HG02884 (cell line): ENCODE measurements at regions not wholly inside any gene's neighbourhood (a gene's known extent, or its start where the extent isn't known, plus 50 kb on each side); places are given as distances from the start of the nearest gene placed in this dataset.

Experiments used
- ATAC-seq: cut with Tn5 transposase; IDR thresholded peaks from one replicate; pipeline ENCODE4 v1.9.1; 2021; ENCODE audit warnings: mild to moderate bottlenecking, moderate library complexity; ENCODE audit not compliant: unreplicated experiment

DNA sequence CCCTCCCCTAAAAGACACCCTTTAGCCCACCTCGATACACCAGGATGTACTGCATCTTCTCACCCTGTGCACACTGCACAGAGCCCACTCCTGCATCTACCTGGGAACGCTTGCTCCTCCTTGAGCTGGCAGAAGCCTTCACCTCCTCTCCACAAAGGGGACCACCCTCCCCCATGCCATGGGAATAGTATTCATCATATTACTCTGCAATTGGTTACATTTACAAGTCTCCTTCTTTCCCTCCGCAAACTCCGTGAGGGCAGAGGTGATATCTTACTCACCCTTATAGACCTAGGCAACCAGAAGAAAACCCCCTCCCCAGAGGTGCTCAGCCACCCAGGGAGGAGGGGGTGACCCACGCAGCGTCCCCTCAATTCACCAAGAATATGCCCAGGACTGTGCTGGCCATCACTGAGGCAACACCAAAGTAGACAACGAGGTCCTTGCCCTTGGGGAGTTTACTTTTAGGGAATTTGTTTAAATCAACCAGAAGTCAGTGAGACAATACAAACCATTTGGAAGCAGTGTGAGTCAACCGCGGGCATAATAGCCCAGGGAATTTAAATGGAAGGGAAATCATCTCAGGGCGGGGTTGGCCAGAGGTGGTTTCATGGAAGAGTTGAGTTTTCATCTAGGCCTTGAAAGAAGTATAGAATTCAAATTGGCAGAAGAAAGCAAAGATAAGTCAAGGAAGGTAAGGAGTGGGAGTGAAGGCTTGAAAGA is 214.5 kb downstream of the BARX2 start:
- no peak for ATAC-seq

GRCh38 chr11:129590753-129591475 is 215.3 kb downstream of the BARX2 start:
- no peak for ATAC-seq

GRCh38 chr11:129591527-129591926 is 215.9 kb downstream of the BARX2 start:
- no peak for ATAC-seq

DNA sequence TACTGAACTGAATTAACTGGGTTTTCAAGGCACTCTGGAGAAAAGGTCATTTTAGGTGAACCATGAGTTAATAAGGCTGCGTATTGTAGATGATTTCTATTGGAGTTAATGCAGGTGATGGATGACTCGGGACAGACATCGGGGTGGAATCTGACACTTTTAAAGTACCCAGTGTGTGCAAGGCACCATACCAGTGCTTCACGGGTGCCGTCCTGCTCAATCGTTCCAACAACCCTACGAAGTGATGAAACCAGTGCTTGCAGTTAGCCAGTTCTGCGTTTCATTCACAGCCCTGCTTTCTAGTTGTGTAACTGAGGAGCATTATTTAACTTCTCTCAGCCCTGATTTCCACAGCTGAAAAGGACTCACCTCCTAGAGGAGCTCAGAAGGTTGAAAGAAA is 216.5 kb downstream of the BARX2 start:
- ATAC-seq: no peak

- no peak for ATAC-seq
Observed at GRCh38 chr11:129593098-129593497, 217.4 kb downstream of the BARX2 start.

GRCh38 chr11:129595038-129595962 is 219.7 kb downstream of the BARX2 start:
- ATAC-seq: no peak

DNA sequence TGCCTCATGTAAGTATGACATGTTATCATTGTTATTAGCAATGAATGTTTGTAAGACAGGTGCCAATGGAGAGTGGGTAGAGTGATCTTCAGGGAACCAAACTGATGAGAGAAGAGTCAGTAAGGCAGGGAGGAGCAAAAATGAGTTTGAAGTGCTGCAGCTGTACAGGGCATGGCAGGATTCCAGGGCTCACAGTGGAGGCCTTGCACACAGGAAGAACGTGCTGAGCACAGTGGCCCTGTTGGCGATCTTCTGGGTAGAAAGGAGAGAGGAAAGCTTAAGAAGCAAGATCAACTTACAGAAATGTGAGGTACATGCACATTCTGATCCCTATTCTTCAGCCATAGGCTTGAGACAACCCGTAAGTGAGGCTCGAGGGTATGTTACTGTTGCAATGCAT is 219.3 kb upstream of the TMEM45B start:
- no peak for ATAC-seq

DNA sequence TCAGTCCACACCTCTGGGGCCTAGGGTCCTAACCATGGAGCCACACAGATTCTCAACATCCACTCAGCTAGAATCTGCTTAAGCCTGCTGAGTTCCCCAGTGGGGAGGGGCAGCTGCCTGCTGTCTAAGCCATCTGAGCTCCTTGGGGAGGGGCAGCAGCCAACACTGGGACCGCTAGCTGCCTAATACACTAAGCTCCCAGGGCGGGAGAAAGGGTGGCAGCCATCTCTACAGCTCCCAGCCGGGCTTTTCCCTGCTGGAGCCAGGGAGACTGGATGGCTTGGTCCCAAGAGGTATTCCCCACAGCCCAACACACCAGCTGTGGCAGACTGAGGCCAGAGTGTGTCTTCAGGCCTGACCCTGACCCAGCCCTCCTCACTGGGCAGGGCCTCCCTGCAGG is 217.3 kb upstream of the TMEM45B start:
- ATAC-seq: no peak

DNA sequence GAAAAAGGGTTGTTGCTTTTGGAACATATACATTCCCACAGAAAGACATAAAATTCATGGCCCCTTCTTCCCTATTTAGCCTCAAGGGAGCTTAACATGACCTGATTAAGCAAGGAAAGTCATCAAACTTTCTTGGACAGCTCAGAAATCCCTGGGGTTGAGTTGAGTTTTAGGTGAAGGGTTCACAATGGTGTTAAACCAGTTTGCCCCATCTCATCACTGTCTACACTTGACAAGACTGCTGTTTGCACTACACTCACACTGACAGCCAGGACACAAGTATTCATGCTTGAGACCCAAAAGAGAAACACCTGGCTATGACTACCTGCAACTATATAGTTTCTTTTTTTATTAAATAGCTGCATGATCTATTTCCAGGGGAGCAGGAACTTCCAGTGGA is 209.8 kb upstream of the TMEM45B start:
- no peak for ATAC-seq

- ATAC-seq: no peak
Observed at GRCh38 chr11:129608711-129609110, 206.9 kb upstream of the TMEM45B start.

GRCh38 chr11:129610125-129610524 is 205.5 kb upstream of the TMEM45B start:
- ATAC-seq: no peak

- no peak for ATAC-seq
Observed at GRCh38 chr11:129610545-129610944, 205.1 kb upstream of the TMEM45B start.

DNA sequence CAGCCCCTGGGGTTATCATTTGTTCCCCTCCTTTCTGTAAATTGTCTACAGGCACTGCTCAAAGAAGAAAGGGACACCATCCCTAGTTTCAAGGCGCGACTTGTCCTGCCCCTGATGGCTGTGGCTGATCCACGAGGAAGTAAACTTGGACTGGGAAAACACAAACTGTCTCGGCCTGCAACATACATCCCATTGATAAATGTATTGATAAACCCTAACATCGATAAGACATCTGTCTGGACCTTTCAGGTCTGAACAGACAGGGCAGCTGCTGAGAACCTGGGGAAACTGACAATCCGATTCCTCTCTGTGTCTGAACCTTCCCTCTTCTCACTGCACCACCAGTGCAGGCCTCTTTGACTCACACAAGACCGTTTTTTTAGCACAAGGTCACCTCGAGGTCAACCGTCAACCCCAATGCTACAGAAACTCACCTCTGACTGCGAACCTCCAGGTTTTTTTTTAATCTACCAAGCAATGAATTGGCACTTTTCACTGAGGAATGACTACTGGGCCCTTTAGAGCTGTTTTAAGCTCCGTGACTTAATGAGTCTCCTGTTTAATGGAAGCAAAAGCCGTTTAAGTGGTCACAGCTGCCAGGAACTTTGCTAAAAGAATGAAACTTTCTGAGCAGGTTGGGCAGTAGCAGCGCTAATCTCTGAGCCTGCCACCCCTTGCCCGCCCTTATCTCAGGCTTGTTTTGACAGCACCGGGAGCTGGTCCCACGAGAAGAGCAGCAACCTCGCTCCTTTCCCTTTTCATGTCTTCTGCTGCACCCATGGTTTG is 203.8 kb upstream of the TMEM45B start:
- no peak for ATAC-seq

- no peak for ATAC-seq
Observed at GRCh38 chr11:129612447-129612961, 203.1 kb upstream of the TMEM45B start.

- ATAC-seq: no peak
Observed at GRCh38 chr11:129613071-129613470, 202.6 kb upstream of the TMEM45B start.

DNA sequence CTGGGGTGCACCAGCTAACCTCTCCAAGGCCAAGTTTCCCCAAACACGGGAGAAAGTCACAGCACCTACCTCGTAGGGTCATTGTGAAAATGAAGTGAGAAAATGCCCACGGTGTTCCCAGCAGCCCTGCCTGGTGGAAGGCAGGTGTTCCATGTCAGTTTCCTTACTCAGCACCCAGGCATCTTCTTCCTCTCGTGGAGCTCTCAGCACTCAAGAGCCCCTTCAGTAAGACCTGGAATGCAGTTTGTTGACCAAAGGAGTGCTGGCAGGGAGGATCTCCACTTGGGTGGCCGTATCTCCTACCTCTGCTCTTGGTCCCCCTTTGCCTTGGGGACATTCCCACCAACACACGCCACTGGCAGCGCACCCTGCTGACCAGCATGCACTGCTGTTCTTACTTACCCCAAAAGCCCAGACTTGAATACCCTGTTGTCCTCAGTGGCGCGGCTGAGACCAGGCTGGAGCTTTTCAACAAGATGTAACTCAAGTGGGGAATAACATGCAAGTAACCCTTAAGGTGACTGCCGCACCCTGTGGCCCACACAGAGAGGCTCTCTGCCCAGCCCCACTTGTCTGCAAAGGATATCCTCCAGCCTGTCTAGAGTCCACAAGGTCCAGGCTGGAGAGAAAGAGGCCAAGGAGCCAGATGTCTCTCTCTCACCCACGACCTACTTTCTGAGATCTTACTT is 201.2 kb upstream of the TMEM45B start:
- ATAC-seq: no peak

- no peak for ATAC-seq
Observed at GRCh38 chr11:129618046-129618569, 197.5 kb upstream of the TMEM45B start.

GRCh38 chr11:129620237-129621104 is 195.2 kb upstream of the TMEM45B start:
- ATAC-seq: no peak

- no peak for ATAC-seq
Observed at GRCh38 chr11:129625930-129626329, 189.7 kb upstream of the TMEM45B start.
